ENCODE measurements at regions not wholly inside any gene's neighbourhood (a gene's known extent, or its start where the extent isn't known, plus 50 kb on each side); places are given as distances from the start of the nearest gene placed in this dataset.

DNA sequence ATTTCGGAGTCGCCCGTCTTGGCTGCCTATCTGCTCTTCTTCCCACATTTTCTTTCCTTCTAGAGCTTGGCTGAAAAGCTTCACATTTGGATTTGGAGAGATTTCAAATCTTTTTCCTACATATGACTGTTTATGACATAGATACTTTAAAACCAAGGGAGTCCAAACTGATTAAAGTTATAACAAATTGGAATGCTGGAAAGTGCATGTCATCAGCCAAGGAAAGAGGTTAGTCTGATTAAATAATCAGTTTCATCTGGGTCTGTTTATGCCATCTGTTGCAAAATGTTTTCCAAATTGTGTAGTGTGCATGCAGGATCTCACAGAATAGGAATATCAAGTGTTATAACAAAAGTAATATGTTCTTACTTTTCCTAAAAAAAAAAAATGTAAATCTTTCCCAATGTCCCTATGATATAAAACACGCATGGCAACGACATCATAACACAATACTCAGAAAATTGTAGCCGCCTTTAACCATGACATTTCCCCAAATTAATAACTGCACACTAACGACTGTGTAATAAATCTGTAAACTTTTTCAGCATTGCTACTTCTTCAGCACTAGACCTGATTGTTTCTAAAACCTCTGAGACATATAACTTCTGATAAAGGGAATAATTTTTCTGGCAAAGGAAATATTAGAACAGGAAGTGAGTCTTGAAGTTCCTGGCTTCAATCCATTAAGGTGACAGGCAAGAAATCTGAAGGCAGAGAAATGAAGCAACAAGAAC lies 230.2 kb upstream of the FOXQ1 start:
- TF ChIP-seq, protein P1, sequence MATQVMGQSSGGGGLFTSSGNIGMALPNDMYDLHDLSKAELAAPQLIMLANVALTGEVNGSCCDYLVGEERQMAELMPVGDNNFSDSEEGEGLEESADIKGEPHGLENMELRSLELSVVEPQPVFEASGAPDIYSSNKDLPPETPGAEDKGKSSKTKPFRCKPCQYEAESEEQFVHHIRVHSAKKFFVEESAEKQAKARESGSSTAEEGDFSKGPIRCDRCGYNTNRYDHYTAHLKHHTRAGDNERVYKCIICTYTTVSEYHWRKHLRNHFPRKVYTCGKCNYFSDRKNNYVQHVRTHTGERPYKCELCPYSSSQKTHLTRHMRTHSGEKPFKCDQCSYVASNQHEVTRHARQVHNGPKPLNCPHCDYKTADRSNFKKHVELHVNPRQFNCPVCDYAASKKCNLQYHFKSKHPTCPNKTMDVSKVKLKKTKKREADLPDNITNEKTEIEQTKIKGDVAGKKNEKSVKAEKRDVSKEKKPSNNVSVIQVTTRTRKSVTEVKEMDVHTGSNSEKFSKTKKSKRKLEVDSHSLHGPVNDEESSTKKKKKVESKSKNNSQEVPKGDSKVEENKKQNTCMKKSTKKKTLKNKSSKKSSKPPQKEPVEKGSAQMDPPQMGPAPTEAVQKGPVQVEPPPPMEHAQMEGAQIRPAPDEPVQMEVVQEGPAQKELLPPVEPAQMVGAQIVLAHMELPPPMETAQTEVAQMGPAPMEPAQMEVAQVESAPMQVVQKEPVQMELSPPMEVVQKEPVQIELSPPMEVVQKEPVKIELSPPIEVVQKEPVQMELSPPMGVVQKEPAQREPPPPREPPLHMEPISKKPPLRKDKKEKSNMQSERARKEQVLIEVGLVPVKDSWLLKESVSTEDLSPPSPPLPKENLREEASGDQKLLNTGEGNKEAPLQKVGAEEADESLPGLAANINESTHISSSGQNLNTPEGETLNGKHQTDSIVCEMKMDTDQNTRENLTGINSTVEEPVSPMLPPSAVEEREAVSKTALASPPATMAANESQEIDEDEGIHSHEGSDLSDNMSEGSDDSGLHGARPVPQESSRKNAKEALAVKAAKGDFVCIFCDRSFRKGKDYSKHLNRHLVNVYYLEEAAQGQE (IDR thresholded peaks at IDR 0.05; ENCODE audit: insufficient read depth in 1 of 2, low read depth in 2 of 2, low read length in 2 of 2): no peak
- TF ChIP-seq POLR2AphosphoS5 (IDR thresholded peaks at IDR 0.05; ENCODE audit: low read depth, low read length) (no peak), SIN3A (IDR thresholded peaks at IDR 0.05; ENCODE audit: borderline replicate concordance, insufficient read depth, low read length) (no peak)
